Thyroid gland (tissue), 4 donors: ENCODE measurements at regions not wholly inside any gene's neighbourhood (a gene's known extent, or its start where the extent isn't known, plus 50 kb on each side); places are given as distances from the start of the nearest gene placed in this dataset.

ENCODE experiments used
- CTCF ChIP-seq, 6 experiments: fragments of 200-600 bp in 3 of 6; fragments of 450-650 bp in 3 of 6; sonication (generic) in 3 of 6; IDR thresholded peaks; one replicate each; pipeline ENCODE4 v1.5.1; 2016 to 2019; ENCODE audit warnings: antibody characterized with exemption in 6 of 6, mild to moderate bottlenecking in 2 of 6, inconsistent platforms in 1 of 6, moderate library complexity in 1 of 6
- POLR2A ChIP-seq, 2 donors: fragments of 450-650 bp; IDR thresholded peaks; one replicate each; pipeline ENCODE4 v1.6.1; 2017; ENCODE audit warnings: antibody characterized with exemption in 2 of 2, mild to moderate bottlenecking in 2 of 2, moderate library complexity in 1 of 2

- TF ChIP-seq POLR2A (IDR thresholded peaks at IDR 0.05) (no peak), CTCF (IDR thresholded peaks at IDR 0.05) (no peak)
Measured at GRCh38 chr2:81692566-81692965, 1388.0 kb upstream of the LRRTM1 start.
